GM20431 (cell line): ENCODE measurements at regions not wholly inside any gene's neighbourhood (a gene's known extent, or its start where the extent isn't known, plus 50 kb on each side); places are given as distances from the start of the nearest gene placed in this dataset.
"Not testable (repeated sequence)": the region's sequence is repeated elsewhere in the genome, so short reads cannot be mapped to it uniquely, and the experiment has no call there.

Experiments used
- in situ Hi-C: fragments of 300-500 bp; cut with MseI, MboI; formaldehyde crosslinking; loops from one replicate; pipeline ENCODE4 v1.15.0; 2020; ENCODE audit warnings: low sequenced_read_pairs; ENCODE audit not compliant: unreplicated experiment

DNA sequence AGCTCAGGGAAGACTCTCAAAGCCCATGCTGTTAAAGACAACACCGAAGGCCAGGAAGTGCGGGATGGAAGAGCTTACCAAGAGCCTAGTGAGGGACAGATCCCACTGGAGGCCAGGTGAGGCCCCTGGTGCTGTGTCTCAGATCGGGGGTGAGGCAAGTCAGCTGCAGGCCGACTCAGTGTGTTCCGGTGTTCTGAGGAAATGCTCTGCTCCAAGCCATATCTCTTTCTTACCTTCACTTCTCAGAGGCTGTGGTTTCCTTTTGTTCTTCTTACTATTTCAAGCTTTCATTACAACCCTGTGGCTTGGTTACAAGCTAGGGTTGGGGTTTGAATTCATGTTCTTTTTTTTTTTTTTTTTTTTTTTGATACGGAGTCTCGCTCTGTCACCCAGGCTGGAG lies 114.3 kb upstream of the ZFP64 start:
- in situ Hi-C loops: no loop called here

DNA sequence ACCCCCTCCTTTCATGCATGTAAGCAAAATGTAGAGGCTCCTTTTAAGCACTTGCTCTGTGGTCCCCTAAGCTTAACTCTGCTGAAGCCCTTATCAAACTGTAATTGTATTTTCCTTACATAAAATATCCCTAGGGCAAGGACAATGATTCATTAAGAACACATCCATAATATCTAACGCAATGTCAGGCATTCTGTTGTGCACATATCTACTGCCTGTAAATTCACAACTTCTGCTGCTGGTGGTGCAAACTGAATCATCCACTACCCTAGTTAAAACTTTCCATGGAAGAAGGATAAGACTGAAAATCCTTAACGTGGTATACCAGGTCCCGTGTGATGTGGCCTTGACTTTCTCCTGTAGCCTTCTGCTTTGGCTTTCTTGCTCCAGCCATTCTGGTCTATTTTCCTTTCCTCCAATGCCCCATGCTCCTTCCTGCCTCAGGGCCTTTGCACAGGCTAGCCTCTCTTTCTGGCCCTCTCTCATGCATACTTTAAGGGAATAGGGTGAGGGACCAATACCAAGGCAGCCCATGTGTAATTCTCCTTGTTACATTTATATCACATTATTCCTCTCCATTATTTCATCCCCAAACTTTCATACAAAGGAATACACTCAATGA lies 113.6 kb upstream of the ZFP64 start:
- in situ Hi-C loops: no loop called here

DNA sequence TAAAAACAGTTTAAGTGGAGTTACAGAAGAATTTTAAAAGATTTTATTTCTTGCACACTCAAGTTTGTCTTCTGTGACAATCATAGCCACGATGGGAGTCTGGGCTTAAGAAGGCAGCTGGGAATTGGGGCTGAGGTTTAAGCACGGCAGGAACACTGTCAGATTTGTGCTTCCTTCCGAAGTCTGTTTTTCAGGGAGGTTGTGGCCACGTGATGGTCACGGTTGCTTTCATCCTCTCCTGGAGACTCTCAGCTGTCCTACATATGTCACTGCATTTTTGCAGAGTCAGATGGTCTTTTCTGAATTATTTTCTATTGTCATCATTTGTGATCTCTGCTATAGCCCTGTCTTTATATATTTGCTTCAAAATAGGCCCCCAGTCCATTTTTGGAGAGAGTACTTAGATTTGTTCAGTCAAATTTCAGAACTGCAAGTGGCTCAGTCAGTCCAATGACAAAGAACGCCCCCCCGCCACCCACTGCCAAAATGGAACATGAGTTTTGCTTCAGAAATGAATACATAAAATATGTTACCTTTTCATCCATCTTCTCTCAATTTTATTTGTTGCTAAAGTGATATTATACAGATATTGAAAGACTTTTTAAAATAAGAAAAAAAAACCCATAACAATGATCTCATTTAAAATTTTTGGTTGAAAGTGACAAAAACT lies 111.8 kb upstream of the ZFP64 start:
- in situ Hi-C loops: no loop called here

DNA sequence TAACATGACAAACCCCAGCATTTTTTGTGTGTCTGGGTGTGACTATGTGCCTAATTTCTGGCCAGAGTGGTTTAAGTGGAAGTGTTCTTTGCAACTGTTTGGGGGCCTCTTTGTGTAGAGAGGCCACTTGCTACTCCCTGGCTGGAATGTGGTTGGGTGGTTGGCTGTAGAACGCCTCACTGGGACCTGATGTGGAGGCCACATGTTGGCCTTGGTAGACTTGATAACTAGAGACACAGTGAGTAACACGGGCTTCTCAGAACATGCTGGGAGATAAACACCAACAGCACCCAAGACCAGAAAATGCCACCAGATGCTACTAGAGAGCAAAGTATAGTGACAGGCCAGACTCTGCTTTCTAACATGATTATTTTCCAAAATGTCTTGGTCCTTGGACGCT lies 111.2 kb upstream of the ZFP64 start:
- in situ Hi-C loops: no loop called here

DNA sequence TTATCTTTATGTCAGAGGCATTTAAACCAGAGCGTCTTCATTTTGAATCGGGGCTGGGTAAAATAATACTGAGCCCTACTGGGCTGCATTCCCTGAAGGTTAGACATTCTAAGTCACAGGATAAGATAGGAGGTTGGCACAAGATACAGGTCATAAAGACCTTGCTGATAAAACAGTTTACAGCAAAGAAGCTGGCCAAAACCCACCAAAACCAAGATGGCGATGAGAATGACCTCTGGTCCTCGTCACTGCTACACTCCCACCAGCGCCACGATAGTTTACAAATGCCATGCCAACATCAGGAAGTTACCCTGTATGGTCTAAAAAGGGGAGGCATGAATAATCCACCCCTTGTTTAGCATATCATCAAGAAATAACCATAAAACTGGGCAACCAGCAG lies 110.5 kb upstream of the ZFP64 start:
- in situ Hi-C loops: not testable (repeated sequence)

DNA sequence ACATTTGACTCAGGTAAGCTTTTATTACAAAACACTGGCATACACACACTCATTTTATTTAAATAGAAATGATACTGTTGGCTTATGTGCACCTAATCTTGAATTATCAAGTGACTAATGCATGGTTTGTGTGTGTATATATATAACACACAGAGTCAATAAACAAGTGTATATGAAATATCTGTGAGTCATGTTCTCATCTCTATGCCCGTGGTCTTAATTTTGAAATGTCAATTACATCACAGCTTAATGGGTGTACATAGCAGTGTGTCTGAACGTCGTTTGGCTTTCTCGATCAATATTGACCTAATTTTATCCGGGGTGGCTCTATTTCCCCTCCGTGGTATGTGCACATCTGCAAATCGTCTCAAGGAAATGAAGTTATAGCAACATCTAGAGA lies 104.0 kb upstream of the ZFP64 start:
- in situ Hi-C loops: no loop called here

DNA sequence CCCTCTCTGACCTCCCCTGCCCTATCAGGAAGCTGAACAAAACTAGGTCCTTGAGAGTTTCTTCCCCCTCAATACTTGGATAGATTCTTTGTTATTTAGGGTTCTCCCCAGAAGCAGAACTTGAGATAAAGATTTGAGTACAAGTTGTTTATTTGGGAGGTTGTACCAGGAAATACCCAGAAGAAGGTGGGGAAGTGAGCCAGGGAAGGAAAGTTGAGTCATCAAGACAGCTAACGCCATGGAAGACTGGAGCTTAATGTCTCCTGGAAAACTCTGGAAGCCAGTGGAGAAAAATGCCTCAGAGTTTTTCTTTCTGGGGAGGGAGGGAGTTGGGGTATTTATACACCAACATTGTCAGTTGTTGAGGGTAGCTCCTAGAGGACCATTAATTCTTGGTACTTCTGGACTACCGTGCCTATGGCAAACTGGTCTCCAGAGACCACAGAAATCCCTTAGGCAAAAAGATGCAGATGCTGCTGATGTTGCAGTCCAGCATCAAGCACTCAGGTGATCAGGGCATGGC lies 102.6 kb upstream of the ZFP64 start:
- in situ Hi-C loops: no loop called here

DNA sequence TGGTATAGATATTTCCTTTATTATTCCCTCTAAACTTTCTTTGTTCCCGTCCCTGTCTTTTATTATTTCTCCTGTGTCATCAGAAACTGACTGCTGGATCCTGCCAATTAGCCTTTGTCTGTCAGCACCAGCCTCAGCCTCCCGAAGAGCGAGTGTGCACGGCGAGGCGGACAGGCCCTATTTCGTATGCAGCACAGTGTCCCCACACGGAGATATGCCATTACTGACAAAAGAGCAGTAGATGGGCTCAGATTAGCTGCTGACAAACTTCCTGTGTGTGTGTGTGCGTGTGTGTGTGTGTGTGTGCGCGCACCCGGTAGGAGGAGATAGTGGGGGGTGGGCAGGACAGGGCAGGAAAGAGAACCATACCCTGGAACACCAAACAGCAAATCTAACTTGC lies 99.5 kb upstream of the ZFP64 start:
- in situ Hi-C loops: no loop called here

DNA sequence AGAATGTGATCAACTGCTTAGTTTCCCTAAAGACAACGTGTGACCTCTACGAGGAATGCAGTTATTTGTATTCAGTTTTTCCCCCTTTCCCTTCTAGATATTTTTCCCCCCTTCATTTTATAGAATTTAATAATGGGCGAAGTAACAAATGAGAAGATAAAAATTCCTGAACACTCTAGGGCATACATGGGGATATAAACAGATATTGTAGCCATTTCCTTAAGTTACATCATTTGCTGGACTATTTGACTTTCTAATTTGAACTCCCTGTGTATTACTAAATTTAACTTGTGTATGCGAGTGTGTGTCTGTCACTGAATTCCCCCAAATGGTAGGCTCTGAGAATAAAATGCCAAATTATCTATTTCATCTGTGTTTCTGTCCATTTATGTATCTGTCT lies 99.0 kb upstream of the ZFP64 start:
- in situ Hi-C loops: no loop called here

DNA sequence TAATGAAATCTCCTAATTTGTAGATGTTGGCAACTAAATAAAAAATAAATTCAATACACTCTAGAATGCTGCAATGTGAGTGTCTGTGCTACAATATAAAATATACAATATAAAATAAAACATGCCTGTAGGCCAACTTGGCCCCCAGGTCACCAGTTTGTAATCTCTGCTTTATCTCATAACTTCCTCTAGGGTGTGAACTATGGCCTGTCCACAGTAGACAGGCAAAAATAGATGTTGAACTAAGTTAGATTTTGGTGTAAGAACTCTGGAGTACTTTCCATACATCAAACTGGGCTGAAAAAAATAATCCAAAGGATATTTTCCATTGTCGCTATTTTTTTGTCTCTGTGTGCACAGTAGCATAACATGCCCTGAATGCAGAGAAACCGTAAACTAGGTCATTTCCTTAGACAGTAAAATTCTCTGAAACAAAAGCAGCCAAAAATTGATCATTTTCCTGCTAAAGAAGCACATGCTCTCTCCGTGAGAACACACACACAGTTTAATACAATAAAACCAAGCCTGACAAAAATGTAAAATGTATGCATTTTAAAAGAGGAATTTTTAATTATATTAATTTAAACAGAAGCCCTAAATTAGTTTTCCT lies 98.5 kb upstream of the ZFP64 start:
- in situ Hi-C loops: no loop called here

DNA sequence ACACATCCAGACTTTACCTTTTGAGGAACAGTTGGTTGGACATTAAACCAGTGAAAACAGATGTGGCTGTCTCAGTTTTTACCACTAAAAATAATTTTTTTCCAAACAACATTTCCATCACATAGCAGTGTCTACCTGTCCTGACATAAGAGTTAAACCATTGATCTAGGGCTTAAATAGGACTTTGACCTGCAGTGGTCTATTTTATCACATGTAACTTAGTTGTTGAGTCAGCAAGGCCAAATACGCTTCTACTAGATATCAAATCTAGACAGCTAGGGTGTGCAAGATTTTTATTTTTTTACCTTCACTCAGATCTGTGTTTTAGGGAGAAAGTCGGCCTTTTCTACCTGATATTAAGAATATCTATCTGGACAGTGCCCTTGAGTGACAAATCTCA lies 88.8 kb upstream of the ZFP64 start:
- in situ Hi-C loops: no loop called here

DNA sequence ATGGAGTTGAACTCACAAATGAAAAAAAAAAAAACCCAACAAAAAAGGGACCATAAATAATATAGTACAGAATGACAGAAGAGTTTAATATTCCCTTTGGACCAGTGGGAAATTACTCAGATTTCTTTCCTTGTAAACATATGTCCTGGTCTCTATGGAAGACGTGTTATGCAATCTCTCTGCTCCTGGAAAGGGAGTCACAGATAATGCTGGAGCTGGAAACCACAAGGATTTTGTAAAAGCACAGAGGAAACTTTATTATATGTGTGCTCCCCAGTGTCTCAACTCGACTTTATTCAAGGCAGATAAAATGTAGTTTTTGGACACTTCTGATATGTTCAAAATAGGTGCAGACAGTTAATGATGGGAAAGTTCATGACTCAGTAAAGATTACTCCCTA lies 88.1 kb upstream of the ZFP64 start:
- in situ Hi-C loops: no loop called here

DNA sequence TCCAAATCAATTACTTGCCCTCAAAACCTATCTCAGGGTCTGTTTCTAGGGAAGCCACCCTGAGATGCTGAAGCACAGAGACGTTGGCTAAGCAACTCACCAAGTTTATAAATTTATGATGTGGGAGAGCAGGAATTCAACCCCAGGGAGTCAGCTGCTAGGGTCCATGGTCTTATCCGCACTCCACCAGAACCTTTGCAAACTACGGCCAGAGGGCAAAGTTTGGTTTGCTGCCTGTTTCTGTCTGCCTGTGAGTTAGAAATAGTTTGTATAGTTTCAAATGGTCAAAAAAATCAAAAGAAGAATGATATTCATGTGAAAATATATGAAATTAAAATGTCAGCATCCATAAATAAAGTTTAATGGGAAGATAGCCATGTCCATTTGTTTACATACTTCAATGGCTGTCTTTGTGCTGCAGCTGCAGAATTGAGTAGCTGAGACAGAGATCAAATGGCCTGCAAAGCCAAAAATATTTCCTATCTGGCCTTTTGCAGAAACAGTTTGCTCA lies 83.7 kb upstream of the ZFP64 start:
- in situ Hi-C loops: no loop called here

DNA sequence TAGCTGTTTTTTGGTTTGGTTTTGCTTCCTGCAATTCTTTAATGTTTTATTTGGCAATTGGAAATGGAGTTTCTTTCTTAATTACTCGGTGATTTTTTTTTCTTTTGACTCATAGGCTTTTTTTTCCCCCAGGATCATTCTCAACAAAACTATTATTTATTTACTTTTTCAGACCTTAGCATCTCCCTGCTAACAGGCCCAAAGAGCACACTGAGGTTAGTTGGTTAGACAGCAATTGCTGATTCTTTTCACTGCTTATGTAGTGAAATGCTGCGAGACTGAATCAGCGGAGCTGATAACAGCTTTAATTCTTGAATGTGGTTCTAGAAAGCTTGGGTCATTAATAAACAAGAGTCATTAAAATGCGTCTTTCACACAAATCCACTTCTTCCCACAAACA lies 79.1 kb upstream of the ZFP64 start:
- in situ Hi-C loops: no loop called here

DNA sequence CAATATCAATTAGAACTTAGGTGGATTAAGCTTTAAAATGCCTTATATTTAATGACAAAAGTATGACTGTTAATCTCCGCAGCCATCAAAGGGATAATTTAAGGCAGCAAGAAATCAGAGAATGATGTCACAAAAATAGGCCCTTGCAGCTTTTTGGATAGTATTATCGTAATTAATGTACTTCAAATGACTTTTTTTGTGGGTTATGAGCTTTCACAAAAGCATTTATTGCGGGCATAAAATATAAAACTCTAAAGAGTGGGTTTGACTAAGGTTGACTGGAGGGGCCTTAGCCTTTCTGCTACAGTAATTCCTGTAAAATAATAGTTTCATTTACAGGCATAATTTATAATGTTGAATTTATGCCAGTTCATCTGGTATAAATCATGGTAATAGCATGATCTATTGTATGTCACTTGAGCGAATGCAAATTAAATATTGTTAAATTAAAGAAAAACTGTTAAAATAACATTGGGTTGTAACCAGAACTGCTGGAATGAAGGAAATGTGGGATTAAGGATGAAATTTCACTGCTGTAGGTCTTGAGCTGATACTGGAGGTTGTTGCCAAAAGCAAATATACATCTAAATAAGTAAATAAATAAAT lies 78.5 kb upstream of the ZFP64 start:
- in situ Hi-C loops: no loop called here

DNA sequence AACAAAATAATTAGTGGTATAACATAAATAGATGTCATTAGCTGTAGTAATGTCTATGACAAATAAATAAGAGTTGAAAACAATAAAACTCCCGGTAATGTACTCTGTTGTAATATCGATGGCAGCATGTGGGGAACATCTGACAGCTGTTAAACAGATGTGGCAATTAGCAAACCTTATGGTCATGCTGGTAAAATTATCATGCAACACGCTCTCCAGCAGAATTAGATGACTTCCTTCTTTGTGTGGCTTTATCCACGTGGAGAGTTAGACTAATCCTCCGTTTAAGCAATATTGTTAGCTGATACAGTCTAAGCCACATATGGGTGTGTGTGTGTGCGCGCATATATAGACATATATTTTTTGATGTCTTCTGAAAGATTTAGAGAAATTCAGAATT lies 77.7 kb upstream of the ZFP64 start:
- in situ Hi-C loops: no loop called here

DNA sequence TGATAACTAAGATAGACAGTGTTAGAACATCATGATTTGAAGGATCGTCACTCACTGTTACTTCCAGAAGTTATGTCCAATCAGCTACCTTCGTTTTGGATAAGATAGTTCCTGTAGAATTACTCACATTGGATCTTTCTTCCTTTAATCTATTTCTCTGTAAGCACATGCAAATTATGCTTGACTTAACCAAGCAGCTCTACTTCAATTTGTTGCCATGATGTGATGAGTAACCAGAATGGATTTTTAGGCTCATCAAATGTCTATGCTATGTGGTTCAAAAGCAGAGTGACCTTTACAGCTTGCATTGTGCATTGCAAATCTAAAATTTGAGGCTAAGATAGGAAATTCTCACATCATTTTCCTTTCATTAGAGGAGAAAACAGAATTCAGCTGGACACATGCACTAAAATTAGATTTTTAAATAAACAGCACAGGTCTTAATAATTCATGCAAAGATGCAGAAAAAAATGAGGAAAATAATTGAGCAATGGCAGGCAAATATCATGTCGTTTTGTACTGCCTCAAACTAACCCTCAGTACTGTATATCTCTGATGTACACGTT lies 76.7 kb upstream of the ZFP64 start:
- in situ Hi-C loops: no loop called here

DNA sequence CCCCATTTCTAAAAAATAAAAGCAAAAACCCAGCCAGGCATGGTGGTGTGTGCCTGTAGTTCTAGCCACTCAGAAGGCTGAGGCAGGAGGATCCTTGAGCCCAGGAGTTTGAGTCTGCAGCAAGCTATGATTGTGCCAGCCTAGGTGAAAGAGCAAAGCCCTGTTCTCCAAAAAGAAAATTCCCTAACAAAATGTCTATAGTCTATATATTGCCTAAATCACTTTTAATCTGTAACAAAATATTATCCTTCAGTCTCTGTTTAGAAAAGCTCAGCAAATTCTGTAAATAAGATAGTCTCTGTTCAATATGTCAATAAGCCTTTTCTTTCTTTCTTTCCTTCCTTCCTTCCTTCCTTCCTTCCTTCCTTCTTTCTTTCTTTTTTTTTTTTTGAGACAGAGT lies 75.8 kb upstream of the ZFP64 start:
- in situ Hi-C loops: no loop called here

DNA sequence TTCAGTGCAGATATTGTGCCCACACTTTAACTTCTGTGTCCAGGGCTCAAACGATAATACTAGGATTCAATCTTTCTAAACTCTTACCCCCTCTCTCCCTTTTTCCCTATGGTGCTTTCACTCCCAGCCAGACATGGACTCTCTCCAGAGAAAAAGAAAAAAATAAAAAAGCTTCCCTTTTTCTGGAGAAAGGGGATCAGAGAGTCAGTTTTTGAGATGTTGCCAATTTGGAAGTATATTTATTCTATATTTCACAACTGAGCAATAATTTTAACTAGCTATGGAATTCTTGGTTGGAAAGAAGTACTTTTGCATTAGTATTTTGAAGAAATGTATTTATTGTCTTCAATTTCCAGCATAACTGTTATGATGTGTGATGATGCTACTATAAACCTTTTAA lies 72.2 kb upstream of the ZFP64 start:
- in situ Hi-C loops: no loop called here

DNA sequence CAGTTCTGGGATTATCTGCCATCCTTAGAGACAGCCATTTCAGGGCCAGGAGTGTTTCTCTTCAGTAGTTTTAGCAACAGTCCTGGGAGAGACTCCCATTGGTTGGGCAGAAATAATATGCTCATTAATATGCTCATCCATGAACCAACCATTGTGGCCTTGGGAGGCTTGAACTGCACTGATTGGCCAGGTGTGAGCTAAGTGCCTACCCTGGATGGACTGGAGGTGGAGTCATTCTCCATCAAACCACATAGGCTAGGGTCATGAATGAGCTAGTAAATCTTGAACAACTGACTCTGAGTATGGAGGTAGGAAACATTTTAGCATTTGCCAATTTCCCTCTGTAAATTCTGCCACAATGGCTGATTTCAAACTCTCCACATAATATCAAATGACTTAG lies 70.2 kb upstream of the ZFP64 start:
- in situ Hi-C loops: no loop called here

DNA sequence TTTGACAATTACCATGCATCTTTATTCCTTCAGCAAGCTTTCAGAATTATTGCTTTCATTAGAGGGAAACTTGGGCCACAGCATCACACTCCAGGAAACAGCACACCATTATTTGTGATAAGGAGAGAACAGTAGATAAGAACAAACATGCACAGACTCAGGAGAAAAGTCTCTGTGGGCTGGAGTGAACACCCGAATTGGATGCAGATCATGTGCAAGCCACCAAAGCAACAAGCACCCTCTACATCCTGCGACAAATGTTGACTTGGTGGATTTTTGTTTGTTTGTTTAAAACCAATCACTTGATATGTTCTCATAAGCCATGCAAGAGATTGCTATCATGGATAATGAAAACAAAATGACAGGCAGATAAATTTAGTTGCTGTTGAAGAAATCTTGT lies 67.7 kb upstream of the ZFP64 start:
- in situ Hi-C loops: no loop called here
